ENCODE measurements at regions not wholly inside any gene's neighbourhood (a gene's known extent, or its start where the extent isn't known, plus 50 kb on each side); places are given as distances from the start of the nearest gene placed in this dataset.

DNA sequence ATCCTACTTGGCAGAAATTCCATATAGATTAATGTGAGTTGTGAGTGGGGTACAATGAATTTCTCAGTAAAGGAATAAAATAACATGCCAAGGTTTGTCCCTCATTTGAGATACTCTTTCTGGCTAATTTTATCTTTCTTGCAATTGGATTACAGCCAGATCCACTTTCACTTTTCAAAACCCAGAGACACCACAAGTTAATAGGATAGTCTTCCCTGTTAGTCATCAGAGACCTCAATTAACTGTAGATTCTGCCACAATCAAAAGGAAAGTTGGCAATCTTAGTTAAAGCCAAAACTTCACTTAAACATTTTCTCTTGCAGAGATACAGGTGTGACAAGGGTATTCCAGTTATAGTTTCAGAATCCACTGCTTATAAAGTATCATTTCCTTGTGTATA lies 91.4 kb upstream of the PHYHIPL start (continued):
- TF ChIP-seq REST (IDR thresholded peaks at IDR 0.05; ENCODE audit: unreplicated experiment) (no peak), STAT1 (IDR thresholded peaks at IDR 0.05; ENCODE audit: unreplicated experiment) (no peak)

GRCh38 chr10:59085711-59086502 lies 90.5 kb upstream of the PHYHIPL start:
- Histone ChIP-seq H3K27me3 (ENCODE audit: insufficient read depth) (no peaks in the 10 kb centered on the region), H2AFZ (no peak overlapping the region)
- TF ChIP-seq POLR2AphosphoS5 (IDR thresholded peaks at IDR 0.05; ENCODE audit: low read depth) (no peak), ZNF114 (CRISPR knock-in tag; IDR thresholded peaks at IDR 0.05) (no peak), ZNF331 (CRISPR knock-in tag; IDR thresholded peaks at IDR 0.05; ENCODE audit: low read depth) (no peak), CREB1 (CRISPR knock-in tag; IDR thresholded peaks at IDR 0.05; ENCODE audit: low read depth) (no peak), NANOG (IDR thresholded peaks at IDR 0.05; ENCODE audit: borderline replicate concordance) (no peak), CTCF (conservative IDR thresholded peaks at IDR 0.05; ENCODE audit: low read depth in 2 of 2) (no peak), EZH2phosphoT487 (IDR thresholded peaks at IDR 0.05; ENCODE audit: unreplicated experiment) (no peak)
- TF ChIP-seq, protein P1, sequence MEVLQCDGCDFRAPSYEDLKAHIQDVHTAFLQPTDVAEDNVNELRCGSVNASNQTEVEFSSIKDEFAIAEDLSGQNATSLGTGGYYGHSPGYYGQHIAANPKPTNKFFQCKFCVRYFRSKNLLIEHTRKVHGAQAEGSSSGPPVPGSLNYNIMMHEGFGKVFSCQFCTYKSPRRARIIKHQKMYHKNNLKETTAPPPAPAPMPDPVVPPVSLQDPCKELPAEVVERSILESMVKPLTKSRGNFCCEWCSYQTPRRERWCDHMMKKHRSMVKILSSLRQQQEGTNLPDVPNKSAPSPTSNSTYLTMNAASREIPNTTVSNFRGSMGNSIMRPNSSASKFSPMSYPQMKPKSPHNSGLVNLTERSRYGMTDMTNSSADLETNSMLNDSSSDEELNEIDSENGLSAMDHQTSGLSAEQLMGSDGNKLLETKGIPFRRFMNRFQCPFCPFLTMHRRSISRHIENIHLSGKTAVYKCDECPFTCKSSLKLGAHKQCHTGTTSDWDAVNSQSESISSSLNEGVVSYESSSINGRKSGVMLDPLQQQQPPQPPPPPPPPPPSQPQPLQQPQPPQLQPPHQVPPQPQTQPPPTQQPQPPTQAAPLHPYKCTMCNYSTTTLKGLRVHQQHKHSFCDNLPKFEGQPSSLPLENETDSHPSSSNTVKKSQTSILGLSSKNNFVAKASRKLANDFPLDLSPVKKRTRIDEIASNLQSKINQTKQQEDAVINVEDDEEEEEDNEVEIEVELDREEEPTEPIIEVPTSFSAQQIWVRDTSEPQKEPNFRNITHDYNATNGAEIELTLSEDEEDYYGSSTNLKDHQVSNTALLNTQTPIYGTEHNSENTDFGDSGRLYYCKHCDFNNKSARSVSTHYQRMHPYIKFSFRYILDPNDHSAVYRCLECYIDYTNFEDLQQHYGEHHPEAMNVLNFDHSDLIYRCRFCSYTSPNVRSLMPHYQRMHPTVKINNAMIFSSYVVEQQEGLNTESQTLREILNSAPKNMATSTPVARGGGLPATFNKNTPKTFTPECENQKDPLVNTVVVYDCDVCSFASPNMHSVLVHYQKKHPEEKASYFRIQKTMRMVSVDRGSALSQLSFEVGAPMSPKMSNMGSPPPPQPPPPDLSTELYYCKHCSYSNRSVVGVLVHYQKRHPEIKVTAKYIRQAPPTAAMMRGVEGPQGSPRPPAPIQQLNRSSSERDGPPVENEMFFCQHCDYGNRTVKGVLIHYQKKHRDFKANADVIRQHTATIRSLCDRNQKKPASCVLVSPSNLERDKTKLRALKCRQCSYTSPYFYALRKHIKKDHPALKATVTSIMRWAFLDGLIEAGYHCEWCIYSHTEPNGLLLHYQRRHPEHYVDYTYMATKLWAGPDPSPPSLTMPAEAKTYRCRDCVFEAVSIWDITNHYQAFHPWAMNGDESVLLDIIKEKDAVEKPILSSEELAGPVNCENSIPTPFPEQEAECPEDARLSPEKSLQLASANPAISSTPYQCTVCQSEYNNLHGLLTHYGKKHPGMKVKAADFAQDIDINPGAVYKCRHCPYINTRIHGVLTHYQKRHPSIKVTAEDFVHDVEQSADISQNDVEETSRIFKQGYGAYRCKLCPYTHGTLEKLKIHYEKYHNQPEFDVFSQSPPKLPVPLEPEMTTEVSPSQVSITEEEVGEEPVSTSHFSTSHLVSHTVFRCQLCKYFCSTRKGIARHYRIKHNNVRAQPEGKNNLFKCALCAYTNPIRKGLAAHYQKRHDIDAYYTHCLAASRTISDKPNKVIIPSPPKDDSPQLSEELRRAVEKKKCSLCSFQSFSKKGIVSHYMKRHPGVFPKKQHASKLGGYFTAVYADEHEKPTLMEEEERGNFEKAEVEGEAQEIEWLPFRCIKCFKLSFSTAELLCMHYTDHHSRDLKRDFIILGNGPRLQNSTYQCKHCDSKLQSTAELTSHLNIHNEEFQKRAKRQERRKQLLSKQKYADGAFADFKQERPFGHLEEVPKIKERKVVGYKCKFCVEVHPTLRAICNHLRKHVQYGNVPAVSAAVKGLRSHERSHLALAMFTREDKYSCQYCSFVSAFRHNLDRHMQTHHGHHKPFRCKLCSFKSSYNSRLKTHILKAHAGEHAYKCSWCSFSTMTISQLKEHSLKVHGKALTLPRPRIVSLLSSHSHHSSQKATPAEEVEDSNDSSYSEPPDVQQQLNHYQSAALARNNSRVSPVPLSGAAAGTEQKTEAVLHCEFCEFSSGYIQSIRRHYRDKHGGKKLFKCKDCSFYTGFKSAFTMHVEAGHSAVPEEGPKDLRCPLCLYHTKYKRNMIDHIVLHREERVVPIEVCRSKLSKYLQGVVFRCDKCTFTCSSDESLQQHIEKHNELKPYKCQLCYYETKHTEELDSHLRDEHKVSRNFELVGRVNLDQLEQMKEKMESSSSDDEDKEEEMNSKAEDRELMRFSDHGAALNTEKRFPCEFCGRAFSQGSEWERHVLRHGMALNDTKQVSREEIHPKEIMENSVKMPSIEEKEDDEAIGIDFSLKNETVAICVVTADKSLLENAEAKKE (CRISPR knock-in tag; IDR thresholded peaks at IDR 0.05): no peak

More at GRCh38 chr10:59085711-59086502, 90.5 kb upstream of the PHYHIPL start:
- Mint-ChIP-seq H3K4me1 (no peaks in the 10 kb centered on the region; the same call in 2 of the 3 replicates), H3K27ac (no peak overlapping the region), H3K4me3 (no peak overlapping the region), H3K9me3 (no peaks in the 10 kb centered on the region), H3K27me3 (ENCODE audit: insufficient read depth, low read depth, poor library complexity) (peaks cover 2% of the 10 kb centered on the region), H3K36me3 (ENCODE audit: low read depth) (no peaks in the 10 kb centered on the region)
- no peak for ATAC-seq
- Histone ChIP-seq H3K4me1 (ENCODE audit: insufficient read depth) (no peaks in the 10 kb centered on the region), H3K36me3 (ENCODE audit: insufficient read depth) (no peaks in the 10 kb centered on the region), H3F3A (replicated peaks; ENCODE audit: low read depth) (no peaks in the 10 kb centered on the region), H3K4me3 (no peak overlapping the region), H3K79me2 (replicated peaks; ENCODE audit: insufficient read depth) (no peaks in the 10 kb centered on the region), H4K20me1 (replicated peaks; ENCODE audit: insufficient read depth) (no peaks in the 10 kb centered on the region), H3K9me2 (ENCODE audit: insufficient read depth) (0 out of 2 replicates have a peak, but pooled peaks cover 11% of the 10 kb centered on the region), H3K4me2 (no peak overlapping the region), H3K27ac (ENCODE audit: low read depth) (no peak overlapping the region)
- no peak for DNase-seq (ENCODE audit: low spot score)

All from GM23338 (cell line).